GM23248 (cell line): ENCODE measurements at regions not wholly inside any gene's neighbourhood (a gene's known extent, or its start where the extent isn't known, plus 50 kb on each side); places are given as distances from the start of the nearest gene placed in this dataset.

Experiments
- EZH2 ChIP-seq: fragments of 200-600 bp; sonication (generic); IDR thresholded peaks from 2 replicates; pipeline ENCODE4 v1.6.1; 2018; ENCODE audit warnings: antibody characterized with exemption, mild to moderate bottlenecking; ENCODE audit not compliant: insufficient read depth, poor library complexity, severe bottlenecking
- EZH2phosphoT487 ChIP-seq: fragments of 200-600 bp; sonication (generic); IDR thresholded peaks from 2 replicates; pipeline ENCODE4 v1.6.1; 2018; ENCODE audit warnings: antibody characterized with exemption, moderate library complexity, mild to moderate bottlenecking, low read depth; ENCODE audit not compliant: insufficient read depth

- no peak for TF ChIP-seq EZH2
- TF ChIP-seq EZH2phosphoT487, result no peak
Observed at GRCh38 chr15:47437491-47437890, 279.8 kb upstream of the SEMA6D start.
